ENCODE measurements at regions not wholly inside any gene's neighbourhood (a gene's known extent, or its start where the extent isn't known, plus 50 kb on each side); places are given as distances from the start of the nearest gene placed in this dataset.
A peak's percentile ranks its signal among the peaks of the same experiment; 100 is the strongest.

GRCh38 chr5:27257696-27258095 lies 219.3 kb upstream of the CDH9 start:
- no peak overlapping the region for H3K4me2 ChIP-seq (ENCODE audit: insufficient read depth, low read length)
- no peak overlapping the region for H2AFZ ChIP-seq (ENCODE audit: low read length)
- no peaks in the 10 kb centered on the region for H4K20me1 ChIP-seq (ENCODE audit: insufficient read depth, low read length)
- no peaks in the 10 kb centered on the region for H3K9me3 ChIP-seq (ENCODE audit: low read depth, low read length)
- no peaks in the 10 kb centered on the region for H3K79me2 ChIP-seq (ENCODE audit: insufficient read depth, low read length)
- H3K27me3 ChIP-seq (ENCODE audit: insufficient read depth, low read length), result no peaks in the 10 kb centered on the region
- no peaks in the 10 kb centered on the region for H3K4me1 ChIP-seq (ENCODE audit: insufficient read depth, low read length)
- DNase-seq (ENCODE audit: insufficient read length, low spot score, missing footprints), result no peak
- no peak for TF ChIP-seq CTCF (IDR thresholded peaks at IDR 0.05; ENCODE audit: extremely low read depth, low read depth, low read length)
- H3K27ac ChIP-seq (ENCODE audit: low read depth, low read length), result no peak overlapping the region
- no peaks in the 10 kb centered on the region for H3K36me3 ChIP-seq (ENCODE audit: insufficient read depth, low read length)
- H3K4me3 ChIP-seq (ENCODE audit: insufficient read depth, low read length), result no peak overlapping the region

GRCh38 chr5:27252911-27253310 lies 214.5 kb upstream of the CDH9 start:
- Histone ChIP-seq H3K4me2 (ENCODE audit: insufficient read depth, low read length) (no peak overlapping the region), H4K20me1 (ENCODE audit: insufficient read depth, low read length) (no peaks in the 10 kb centered on the region), H3K4me1 (ENCODE audit: insufficient read depth, low read length) (no peaks in the 10 kb centered on the region), H3K27ac (ENCODE audit: low read depth, low read length) (no peak overlapping the region), H3K4me3 (ENCODE audit: insufficient read depth, low read length) (no peak overlapping the region), H3K79me2 (ENCODE audit: insufficient read depth, low read length) (no peaks in the 10 kb centered on the region), H2AFZ (ENCODE audit: low read length) (no peak overlapping the region), H3K9me3 (ENCODE audit: low read depth, low read length) (no peaks in the 10 kb centered on the region), H3K36me3 (ENCODE audit: insufficient read depth, low read length) (no peaks in the 10 kb centered on the region), H3K27me3 (ENCODE audit: insufficient read depth, low read length) (no peaks in the 10 kb centered on the region)
- no peak for DNase-seq (ENCODE audit: insufficient read length, low spot score, missing footprints)
- no peak for TF ChIP-seq CTCF (IDR thresholded peaks at IDR 0.05; ENCODE audit: extremely low read depth, low read depth, low read length)

- no peaks in the 10 kb centered on the region for H3K27me3 ChIP-seq (ENCODE audit: insufficient read depth, low read length)
- TF ChIP-seq CTCF (IDR thresholded peaks at IDR 0.05; ENCODE audit: extremely low read depth, low read depth, low read length), result no peak
- no peak overlapping the region for H3K4me3 ChIP-seq (ENCODE audit: insufficient read depth, low read length)
- peak overlapping the region; percentile 32 for H3K27ac ChIP-seq (ENCODE audit: low read depth, low read length)
- H3K4me2 ChIP-seq (ENCODE audit: insufficient read depth, low read length), result peak overlapping the region; percentile 30
- H2AFZ ChIP-seq (ENCODE audit: low read length), result no peak overlapping the region
- no peaks in the 10 kb centered on the region for H4K20me1 ChIP-seq (ENCODE audit: insufficient read depth, low read length)
- no peaks in the 10 kb centered on the region for H3K79me2 ChIP-seq (ENCODE audit: insufficient read depth, low read length)
- no peaks in the 10 kb centered on the region for H3K9me3 ChIP-seq (ENCODE audit: low read depth, low read length)
- H3K4me1 ChIP-seq (ENCODE audit: insufficient read depth, low read length), result peaks cover 17% of the 10 kb centered on the region
- no peaks in the 10 kb centered on the region for H3K36me3 ChIP-seq (ENCODE audit: insufficient read depth, low read length)
- no peak for DNase-seq (ENCODE audit: insufficient read length, low spot score, missing footprints)
These were observed 203.9 kb upstream of the CDH9 start for GRCh38 chr5:27242258-27242626.

DNA sequence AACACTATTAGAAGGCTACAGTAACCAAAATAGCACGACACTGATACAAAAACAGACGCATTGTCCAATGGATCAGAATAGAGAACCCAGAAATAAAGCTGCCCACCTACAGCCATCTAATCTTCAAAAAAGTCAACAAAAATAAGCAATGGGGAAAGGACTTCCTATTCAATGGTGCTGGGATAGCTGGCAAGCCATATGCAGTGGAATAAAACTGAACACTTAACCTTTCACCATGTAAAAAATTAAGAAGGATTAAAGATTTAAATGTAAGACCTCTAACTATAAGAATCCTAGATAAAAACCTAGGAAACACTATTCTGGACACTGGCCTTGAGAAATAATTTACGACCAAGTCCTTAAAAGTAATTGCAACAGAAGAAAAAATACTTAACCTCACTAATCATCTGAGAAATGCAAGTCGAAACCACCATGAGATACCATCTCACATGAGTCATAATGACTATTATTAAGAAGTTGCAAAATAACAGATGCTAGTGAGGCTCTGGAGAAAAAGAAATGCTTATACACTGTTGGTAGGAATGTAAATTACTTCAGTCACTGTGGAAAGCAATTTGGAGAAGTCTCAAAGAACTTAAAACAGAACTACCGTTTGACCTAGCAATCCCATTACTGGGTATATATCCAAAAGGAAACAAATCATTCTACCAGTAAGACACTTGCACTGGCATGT lies 203.3 kb upstream of the CDH9 start:
- no peak overlapping the region for H2AFZ ChIP-seq (ENCODE audit: low read length)
- H3K4me3 ChIP-seq (ENCODE audit: insufficient read depth, low read length), result no peak overlapping the region
- H3K36me3 ChIP-seq (ENCODE audit: insufficient read depth, low read length), result no peaks in the 10 kb centered on the region
- peak overlapping the region; percentile 49 for H3K27ac ChIP-seq (ENCODE audit: low read depth, low read length)
- H3K4me1 ChIP-seq (ENCODE audit: insufficient read depth, low read length), result peaks cover 17% of the 10 kb centered on the region
- peak overlapping the region; percentile 30 for H3K4me2 ChIP-seq (ENCODE audit: insufficient read depth, low read length)
- H3K27me3 ChIP-seq (ENCODE audit: insufficient read depth, low read length), result no peaks in the 10 kb centered on the region
- H3K79me2 ChIP-seq (ENCODE audit: insufficient read depth, low read length), result no peaks in the 10 kb centered on the region
- no peaks in the 10 kb centered on the region for H4K20me1 ChIP-seq (ENCODE audit: insufficient read depth, low read length)
- DNase-seq (ENCODE audit: insufficient read length, low spot score, missing footprints), result no peak
- TF ChIP-seq CTCF (IDR thresholded peaks at IDR 0.05; ENCODE audit: extremely low read depth, low read depth, low read length), result peak; percentile 33
- H3K9me3 ChIP-seq (ENCODE audit: low read depth, low read length), result no peaks in the 10 kb centered on the region

Data from osteoblast (primary cell).